ENCODE measurements at regions not wholly inside any gene's neighbourhood (a gene's known extent, or its start where the extent isn't known, plus 50 kb on each side); places are given as distances from the start of the nearest gene placed in this dataset.

DNA sequence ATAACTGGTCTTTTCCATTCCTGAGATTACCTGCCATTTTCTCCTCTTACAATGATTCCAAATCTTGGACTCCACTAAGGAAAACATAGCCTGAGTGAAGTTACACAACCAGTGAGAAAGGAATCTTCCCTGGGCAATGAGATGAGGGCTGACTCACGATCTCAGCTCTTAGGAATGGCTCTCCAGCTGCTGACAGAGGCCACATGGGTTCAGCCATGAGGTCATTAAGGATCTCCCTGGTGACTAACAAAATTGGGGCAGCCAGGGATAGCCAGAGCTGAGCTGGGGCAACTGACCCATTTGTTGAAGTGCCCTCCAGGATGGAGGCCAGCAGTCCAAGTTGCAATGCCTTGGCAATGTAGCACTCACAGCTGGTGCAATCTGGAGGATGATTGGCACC is 78.7 kb upstream of the MKLN1 start:
- H3K36me3 ChIP-seq (ENCODE audit: insufficient read depth, low read length): no peaks in the 10 kb centered on the region

DNA sequence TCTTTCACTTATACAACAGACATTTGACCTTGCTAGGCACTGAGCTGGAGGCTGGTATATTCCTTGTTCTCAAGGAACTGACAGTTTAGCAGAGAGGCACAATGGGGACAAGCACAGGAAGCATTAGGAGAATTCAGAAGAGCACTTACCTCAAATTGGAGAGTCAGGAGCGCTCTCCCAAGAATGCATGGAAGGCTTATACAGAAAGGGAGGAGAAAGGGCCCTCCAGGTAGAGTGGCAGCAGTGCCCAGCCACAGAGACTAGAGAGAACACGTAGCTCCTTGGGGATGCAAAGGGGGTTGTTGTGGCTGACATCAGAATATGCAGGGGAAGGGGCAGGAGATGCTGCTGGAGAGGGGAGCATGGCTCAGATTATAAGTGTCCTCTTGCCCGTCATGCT is 78.2 kb upstream of the MKLN1 start:
- Histone ChIP-seq H4K20me1 (ENCODE audit: insufficient read depth, low read length) (no peaks in the 10 kb centered on the region), H2AFZ (ENCODE audit: low read depth, low read length) (no peak overlapping the region), H3K36me3 (ENCODE audit: insufficient read depth, low read length) (no peaks in the 10 kb centered on the region), H3K9ac (ENCODE audit: low read depth, low read length) (no peak overlapping the region), H3K4me2 (ENCODE audit: insufficient read depth, low read length) (no peak overlapping the region), H3K27ac (ENCODE audit: low read length) (no peak overlapping the region), H3K4me1 (ENCODE audit: insufficient read depth, low read length) (no peaks in the 10 kb centered on the region), H3K79me2 (ENCODE audit: insufficient read depth, low read length) (no peaks in the 10 kb centered on the region), H3K9me3 (ENCODE audit: insufficient read depth, low read length, severe bottlenecking) (peaks cover 5% of the 10 kb centered on the region), H3K4me3 (ENCODE audit: low read depth in 1 of 2, low read length in 2 of 2) (no peak overlapping the region), H3K27me3 (ENCODE audit: insufficient read depth, low read length, poor library complexity) (no peaks in the 10 kb centered on the region)
- DNase-seq (no peak), ATAC-seq (ENCODE audit: insufficient read depth, low read depth) (no peak)
- TF ChIP-seq, protein P1, sequence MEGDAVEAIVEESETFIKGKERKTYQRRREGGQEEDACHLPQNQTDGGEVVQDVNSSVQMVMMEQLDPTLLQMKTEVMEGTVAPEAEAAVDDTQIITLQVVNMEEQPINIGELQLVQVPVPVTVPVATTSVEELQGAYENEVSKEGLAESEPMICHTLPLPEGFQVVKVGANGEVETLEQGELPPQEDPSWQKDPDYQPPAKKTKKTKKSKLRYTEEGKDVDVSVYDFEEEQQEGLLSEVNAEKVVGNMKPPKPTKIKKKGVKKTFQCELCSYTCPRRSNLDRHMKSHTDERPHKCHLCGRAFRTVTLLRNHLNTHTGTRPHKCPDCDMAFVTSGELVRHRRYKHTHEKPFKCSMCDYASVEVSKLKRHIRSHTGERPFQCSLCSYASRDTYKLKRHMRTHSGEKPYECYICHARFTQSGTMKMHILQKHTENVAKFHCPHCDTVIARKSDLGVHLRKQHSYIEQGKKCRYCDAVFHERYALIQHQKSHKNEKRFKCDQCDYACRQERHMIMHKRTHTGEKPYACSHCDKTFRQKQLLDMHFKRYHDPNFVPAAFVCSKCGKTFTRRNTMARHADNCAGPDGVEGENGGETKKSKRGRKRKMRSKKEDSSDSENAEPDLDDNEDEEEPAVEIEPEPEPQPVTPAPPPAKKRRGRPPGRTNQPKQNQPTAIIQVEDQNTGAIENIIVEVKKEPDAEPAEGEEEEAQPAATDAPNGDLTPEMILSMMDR (IDR thresholded peaks at IDR 0.05; ENCODE audit: borderline replicate concordance, extremely low read depth, low read length, poor library complexity, severe bottlenecking): no peak
- TF ChIP-seq EZH2 (IDR thresholded peaks at IDR 0.05; ENCODE audit: borderline replicate concordance, low read depth, low read length, severe bottlenecking): no peak

More for the DNA sequence above, 78.7 kb upstream of the MKLN1 start:
- Histone ChIP-seq H3K4me2 (ENCODE audit: insufficient read depth, low read length) (no peak overlapping the region), H3K27me3 (ENCODE audit: insufficient read depth, low read length, poor library complexity) (no peaks in the 10 kb centered on the region), H2AFZ (ENCODE audit: low read depth, low read length) (no peak overlapping the region), H3K79me2 (ENCODE audit: insufficient read depth, low read length) (no peaks in the 10 kb centered on the region), H3K9me3 (ENCODE audit: insufficient read depth, low read length, severe bottlenecking) (peaks cover under 1% of the 10 kb centered on the region), H3K9ac (ENCODE audit: low read depth, low read length) (no peak overlapping the region), H3K4me1 (ENCODE audit: insufficient read depth, low read length) (no peaks in the 10 kb centered on the region), H3K4me3 (ENCODE audit: low read depth in 1 of 2, low read length in 2 of 2) (no peak overlapping the region), H4K20me1 (ENCODE audit: insufficient read depth, low read length) (no peaks in the 10 kb centered on the region), H3K27ac (ENCODE audit: low read length) (no peak overlapping the region)
- no peak for TF ChIP-seq EZH2 (IDR thresholded peaks at IDR 0.05; ENCODE audit: borderline replicate concordance, low read depth, low read length, severe bottlenecking)
- TF ChIP-seq, protein P1 (IDR thresholded peaks at IDR 0.05; ENCODE audit: borderline replicate concordance, extremely low read depth, low read length, poor library complexity, severe bottlenecking): no peak
- ATAC-seq (ENCODE audit: insufficient read depth, low read depth) (no peak), DNase-seq (no peak)

DNA sequence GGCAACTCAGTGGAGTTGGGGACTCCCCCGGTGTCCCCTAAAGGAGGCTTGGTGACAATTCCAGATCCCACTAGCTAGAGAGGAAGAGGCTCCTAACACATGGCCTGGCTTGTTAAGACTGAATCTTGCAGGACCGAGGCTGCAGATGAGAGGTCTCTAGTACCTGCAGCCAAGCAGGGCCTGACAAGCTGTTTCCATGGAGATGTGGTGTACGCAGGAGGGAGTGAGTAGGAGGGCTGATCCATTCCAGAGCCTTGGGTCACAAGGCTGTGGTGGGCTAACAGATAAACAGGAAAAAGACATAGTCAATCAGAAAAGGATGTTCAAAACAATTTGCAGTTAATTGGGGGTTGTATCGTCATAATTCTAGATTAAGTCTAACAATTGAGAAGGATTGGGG is 77.3 kb upstream of the MKLN1 start:
- Histone ChIP-seq H3K9me3 (ENCODE audit: insufficient read depth, low read length, severe bottlenecking) (peaks cover 13% of the 10 kb centered on the region), H3K4me1 (ENCODE audit: insufficient read depth, low read length) (no peaks in the 10 kb centered on the region), H3K9ac (ENCODE audit: low read depth, low read length) (no peak overlapping the region), H3K79me2 (ENCODE audit: insufficient read depth, low read length) (no peaks in the 10 kb centered on the region), H3K36me3 (ENCODE audit: insufficient read depth, low read length) (no peaks in the 10 kb centered on the region), H2AFZ (ENCODE audit: low read depth, low read length) (no peak overlapping the region), H3K4me2 (ENCODE audit: insufficient read depth, low read length) (no peak overlapping the region), H3K27ac (ENCODE audit: low read length) (no peak overlapping the region), H3K27me3 (ENCODE audit: insufficient read depth, low read length, poor library complexity) (no peaks in the 10 kb centered on the region), H3K4me3 (ENCODE audit: low read depth in 1 of 2, low read length in 2 of 2) (no peak overlapping the region), H4K20me1 (ENCODE audit: insufficient read depth, low read length) (no peaks in the 10 kb centered on the region)
- ATAC-seq (ENCODE audit: insufficient read depth, low read depth) (no peak), DNase-seq (no peak)
- no peak for TF ChIP-seq EZH2 (IDR thresholded peaks at IDR 0.05; ENCODE audit: borderline replicate concordance, low read depth, low read length, severe bottlenecking)
- TF ChIP-seq, protein P1 (IDR thresholded peaks at IDR 0.05; ENCODE audit: borderline replicate concordance, extremely low read depth, low read length, poor library complexity, severe bottlenecking): no peak

DNA sequence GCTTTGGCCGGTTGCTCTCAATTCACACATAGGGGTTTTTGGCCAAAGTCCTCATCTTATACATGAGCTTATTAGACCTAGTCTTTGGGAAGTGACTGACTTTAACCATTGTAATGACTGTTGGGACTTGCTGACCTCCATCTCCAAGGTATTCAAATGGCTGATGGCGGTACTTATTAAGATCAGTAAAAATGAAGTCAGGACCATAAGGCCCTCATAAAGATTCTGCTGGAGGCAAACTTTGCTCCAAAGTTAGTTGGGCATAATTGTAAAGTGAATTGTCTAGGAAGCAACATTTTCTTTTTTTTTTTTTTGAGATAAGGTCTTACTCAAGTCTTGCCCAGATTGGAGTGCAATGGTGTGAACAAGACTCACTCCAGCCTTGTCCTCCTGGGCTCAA is 76.3 kb upstream of the MKLN1 start:
- Histone ChIP-seq H3K9me3 (ENCODE audit: insufficient read depth, low read length, severe bottlenecking) (peaks cover 17% of the 10 kb centered on the region), H3K36me3 (ENCODE audit: insufficient read depth, low read length) (no peaks in the 10 kb centered on the region), H2AFZ (ENCODE audit: low read depth, low read length) (no peak overlapping the region), H4K20me1 (ENCODE audit: insufficient read depth, low read length) (no peaks in the 10 kb centered on the region), H3K4me1 (ENCODE audit: insufficient read depth, low read length) (no peaks in the 10 kb centered on the region), H3K4me3 (ENCODE audit: low read depth in 1 of 2, low read length in 2 of 2) (no peak overlapping the region), H3K4me2 (ENCODE audit: insufficient read depth, low read length) (no peak overlapping the region), H3K27me3 (ENCODE audit: insufficient read depth, low read length, poor library complexity) (no peaks in the 10 kb centered on the region), H3K27ac (ENCODE audit: low read length) (no peak overlapping the region), H3K79me2 (ENCODE audit: insufficient read depth, low read length) (no peaks in the 10 kb centered on the region), H3K9ac (ENCODE audit: low read depth, low read length) (no peak overlapping the region)
- TF ChIP-seq, protein P1 (IDR thresholded peaks at IDR 0.05; ENCODE audit: borderline replicate concordance, extremely low read depth, low read length, poor library complexity, severe bottlenecking): no peak
- TF ChIP-seq EZH2 (IDR thresholded peaks at IDR 0.05; ENCODE audit: borderline replicate concordance, low read depth, low read length, severe bottlenecking): no peak
- DNase-seq: no peak
- no peak for ATAC-seq (ENCODE audit: insufficient read depth, low read depth)
